Activated CD4-positive, alpha-beta T cell treated with anti-CD3 and anti-CD28 coated beads, Interleukin-2, Interleukin-4, amounts not matched to agents 100 ng/mL and 50 ng/mL, durations not matched to agents 16 hours and 8 hours (primary cell): ENCODE measurements at regions not wholly inside any gene's neighbourhood (a gene's known extent, or its start where the extent isn't known, plus 50 kb on each side); places are given as distances from the start of the nearest gene placed in this dataset.
"Not testable (repeated sequence)": the region's sequence is repeated elsewhere in the genome, so short reads cannot be mapped to it uniquely, and the experiment has no call there.

Source experiments
- DNase-seq: peaks from one replicate; pipeline ENCODE4 v3.0.0-alpha.2; 2020; ENCODE audit warnings: low spot score

- DNase-seq: not testable (repeated sequence)
Measured at GRCh38 chr1:214095896-214096295, 108.1 kb downstream of the PROX1 start.

- no peak for DNase-seq
Measured at GRCh38 chr1:214101246-214101645, 113.5 kb downstream of the PROX1 start.

- no peak for DNase-seq
Measured at GRCh38 chr1:214101828-214102227, 114.1 kb downstream of the PROX1 start.

- no peak for DNase-seq
Measured at GRCh38 chr1:214102907-214103306, 115.1 kb downstream of the PROX1 start.

GRCh38 chr1:214103778-214104177 is 116.0 kb downstream of the PROX1 start:
- DNase-seq: no peak

- no peak for DNase-seq
Measured at GRCh38 chr1:214106375-214106774, 118.6 kb downstream of the PROX1 start.

- no peak for DNase-seq
Measured at GRCh38 chr1:214107322-214108096, 119.7 kb downstream of the PROX1 start.

GRCh38 chr1:214108097-214108446 is 120.3 kb downstream of the PROX1 start:
- no peak for DNase-seq

GRCh38 chr1:214111796-214112195 is 124.0 kb downstream of the PROX1 start:
- DNase-seq: no peak

- DNase-seq: no peak
Measured at GRCh38 chr1:214116258-214116657, 128.5 kb downstream of the PROX1 start.

- no peak for DNase-seq
Measured at GRCh38 chr1:214117780-214118179, 130.0 kb downstream of the PROX1 start.

GRCh38 chr1:214120191-214120590 is 132.4 kb downstream of the PROX1 start:
- DNase-seq: no peak

- no peak for DNase-seq
Measured at GRCh38 chr1:214120951-214121350, 133.2 kb downstream of the PROX1 start.

- no peak for DNase-seq
Measured at GRCh38 chr1:214122110-214122509, 134.3 kb downstream of the PROX1 start.

- DNase-seq: peak; percentile 0
Measured at GRCh38 chr1:214123061-214123784, 135.4 kb downstream of the PROX1 start.

GRCh38 chr1:214124281-214124805 is 136.6 kb downstream of the PROX1 start:
- DNase-seq: no peak

- no peak for DNase-seq
Measured at GRCh38 chr1:214124915-214125314, 137.1 kb downstream of the PROX1 start.

GRCh38 chr1:214125819-214126218 is 138.0 kb downstream of the PROX1 start:
- no peak for DNase-seq

GRCh38 chr1:214126697-214127146 is 138.9 kb downstream of the PROX1 start:
- no peak for DNase-seq

GRCh38 chr1:214127705-214128104 is 139.9 kb downstream of the PROX1 start:
- no peak for DNase-seq

GRCh38 chr1:214135886-214136285 is 145.1 kb upstream of the SMYD2 start:
- no peak for DNase-seq

- DNase-seq: no peak
Measured at GRCh38 chr1:214136324-214136919, 144.5 kb upstream of the SMYD2 start.

- no peak for DNase-seq
Measured at GRCh38 chr1:214141486-214141885, 139.5 kb upstream of the SMYD2 start.
